ENCODE measurements at regions not wholly inside any gene's neighbourhood (a gene's known extent, or its start where the extent isn't known, plus 50 kb on each side); places are given as distances from the start of the nearest gene placed in this dataset.

GRCh38 chr14:95387826-95388445 lies 68.2 kb upstream of the CLMN start:
- TF ChIP-seq YY1 (IDR thresholded peaks at IDR 0.05; ENCODE audit: low read depth) (no peak), MAX (IDR thresholded peaks at IDR 0.05) (no peak), TCF12 (IDR thresholded peaks at IDR 0.05; ENCODE audit: low read depth) (no peak), CEBPB (IDR thresholded peaks at IDR 0.05) (no peak), NFIC (IDR thresholded peaks at IDR 0.05) (no peak), USF1 (IDR thresholded peaks at IDR 0.05) (no peak)

- TF ChIP-seq FOXM1 (IDR thresholded peaks at IDR 0.05; ENCODE audit: borderline replicate concordance, low read depth) (no peak), MAX (IDR thresholded peaks at IDR 0.05) (no peak), YY1 (IDR thresholded peaks at IDR 0.05; ENCODE audit: low read depth) (no peak), CEBPB (IDR thresholded peaks at IDR 0.05) (no peak), TEAD4 (IDR thresholded peaks at IDR 0.05) (no peak), TCF12 (IDR thresholded peaks at IDR 0.05; ENCODE audit: low read depth) (no peak), TAF1 (IDR thresholded peaks at IDR 0.05; ENCODE audit: low read depth) (no peak), EP300 (IDR thresholded peaks at IDR 0.05; ENCODE audit: borderline replicate concordance) (no peak), EGR1 (IDR thresholded peaks at IDR 0.05) (no peak), CREB1 (IDR thresholded peaks at IDR 0.05; ENCODE audit: low read depth) (no peak), ZBTB7A (IDR thresholded peaks at IDR 0.05; ENCODE audit: low read depth) (no peak), REST (IDR thresholded peaks at IDR 0.05; ENCODE audit: low read depth) (no peak), NFIC (IDR thresholded peaks at IDR 0.05) (no peak)
Observed at GRCh38 chr14:95386536-95387095, 66.9 kb upstream of the CLMN start.

GRCh38 chr14:95385701-95386100 lies 66.0 kb upstream of the CLMN start:
- TF ChIP-seq NFIC (IDR thresholded peaks at IDR 0.05) (no peak), CEBPB (IDR thresholded peaks at IDR 0.05) (no peak), EP300 (IDR thresholded peaks at IDR 0.05; ENCODE audit: borderline replicate concordance) (no peak), RAD21 (IDR thresholded peaks at IDR 0.05; ENCODE audit: low read depth) (no peak), USF1 (IDR thresholded peaks at IDR 0.05) (no peak), TAF1 (IDR thresholded peaks at IDR 0.05; ENCODE audit: low read depth) (no peak), CREB1 (IDR thresholded peaks at IDR 0.05; ENCODE audit: low read depth) (no peak), YY1 (IDR thresholded peaks at IDR 0.05; ENCODE audit: low read depth) (no peak)

GRCh38 chr14:95382747-95383146 lies 63.0 kb upstream of the CLMN start:
- no peak for TF ChIP-seq RAD21 (IDR thresholded peaks at IDR 0.05; ENCODE audit: low read depth)
- no peak for TF ChIP-seq ZBTB7A (IDR thresholded peaks at IDR 0.05; ENCODE audit: low read depth)
- no peak for TF ChIP-seq CREB1 (IDR thresholded peaks at IDR 0.05; ENCODE audit: low read depth)
- TF ChIP-seq CEBPB (IDR thresholded peaks at IDR 0.05): no peak
- TF ChIP-seq REST (IDR thresholded peaks at IDR 0.05; ENCODE audit: low read depth): no peak
- TF ChIP-seq TCF12 (IDR thresholded peaks at IDR 0.05; ENCODE audit: low read depth): no peak
- TF ChIP-seq EGR1 (IDR thresholded peaks at IDR 0.05): no peak
- TF ChIP-seq TEAD4 (IDR thresholded peaks at IDR 0.05): no peak
- TF ChIP-seq MAX (IDR thresholded peaks at IDR 0.05): no peak
- no peak for TF ChIP-seq FOXM1 (IDR thresholded peaks at IDR 0.05; ENCODE audit: borderline replicate concordance, low read depth)
- TF ChIP-seq TAF1 (IDR thresholded peaks at IDR 0.05; ENCODE audit: low read depth): no peak
- TF ChIP-seq NFIC (IDR thresholded peaks at IDR 0.05): no peak
- no peak for TF ChIP-seq YY1 (IDR thresholded peaks at IDR 0.05; ENCODE audit: low read depth)
- no peak for TF ChIP-seq USF1 (IDR thresholded peaks at IDR 0.05)
- TF ChIP-seq EP300 (IDR thresholded peaks at IDR 0.05; ENCODE audit: borderline replicate concordance): no peak

GRCh38 chr14:95381726-95382125 lies 62.0 kb upstream of the CLMN start:
- no peak for TF ChIP-seq CREB1 (IDR thresholded peaks at IDR 0.05; ENCODE audit: low read depth)
- no peak for TF ChIP-seq TCF12 (IDR thresholded peaks at IDR 0.05; ENCODE audit: low read depth)
- TF ChIP-seq ZBTB7A (IDR thresholded peaks at IDR 0.05; ENCODE audit: low read depth): no peak
- TF ChIP-seq NFIC (IDR thresholded peaks at IDR 0.05): no peak
- TF ChIP-seq TEAD4 (IDR thresholded peaks at IDR 0.05): no peak
- no peak for TF ChIP-seq EP300 (IDR thresholded peaks at IDR 0.05; ENCODE audit: borderline replicate concordance)
- TF ChIP-seq CEBPB (IDR thresholded peaks at IDR 0.05): no peak
- TF ChIP-seq EGR1 (IDR thresholded peaks at IDR 0.05): no peak
- no peak for TF ChIP-seq YY1 (IDR thresholded peaks at IDR 0.05; ENCODE audit: low read depth)
- no peak for TF ChIP-seq MAX (IDR thresholded peaks at IDR 0.05)
- no peak for TF ChIP-seq REST (IDR thresholded peaks at IDR 0.05; ENCODE audit: low read depth)
- no peak for TF ChIP-seq TAF1 (IDR thresholded peaks at IDR 0.05; ENCODE audit: low read depth)
- no peak for TF ChIP-seq FOXM1 (IDR thresholded peaks at IDR 0.05; ENCODE audit: borderline replicate concordance, low read depth)
- no peak for TF ChIP-seq RAD21 (IDR thresholded peaks at IDR 0.05; ENCODE audit: low read depth)
- no peak for TF ChIP-seq USF1 (IDR thresholded peaks at IDR 0.05)

All from Ishikawa (cell line).